Astrocyte (in vitro differentiated cells and primary cell): ENCODE measurements at regions not wholly inside any gene's neighbourhood (a gene's known extent, or its start where the extent isn't known, plus 50 kb on each side); places are given as distances from the start of the nearest gene placed in this dataset.

Experiments used
- CTCF ChIP-seq: IDR thresholded peaks from 2 replicates; pipeline ENCODE4 v1.5.1; 2011; ENCODE audit warnings: low read depth, mild to moderate bottlenecking, inconsistent platforms, low read length, moderate library complexity; ENCODE audit not compliant: insufficient read depth
- EZH2 ChIP-seq: IDR thresholded peaks from 2 replicates; pipeline ENCODE4 v1.6.1; 2012; ENCODE audit warnings: mild to moderate bottlenecking, low read length, inconsistent platforms; ENCODE audit not compliant: insufficient read depth

- TF ChIP-seq CTCF (no peak), EZH2 (no peak)
These were observed 89.0 kb upstream of the KCTD1 start for GRCh38 chr18:26637324-26637723.
